MCF 10A (cell line): ENCODE measurements at regions not wholly inside any gene's neighbourhood (a gene's known extent, or its start where the extent isn't known, plus 50 kb on each side); places are given as distances from the start of the nearest gene placed in this dataset.
"Not testable (repeated sequence)": the region's sequence is repeated elsewhere in the genome, so short reads cannot be mapped to it uniquely, and the experiment has no call there.

Experiments used
- BruUV-seq: library from RNA; stranded (reverse); fragments of 400-500 nt; replicated peaks from 2 replicates; lab custom pipeline; 2021; lab: Mats Ljungman, UMichigan
- CTCF ChIA-PET: fragments of 300-600 bp; sonication (Branson Sonifier 250); formaldehyde crosslinking; extraction: SDS; loops from one replicate; lab custom pipeline; 2021; ENCODE audit warnings: antibody characterized with exemption, inconsistent platforms; lab: Yijun Ruan, JAX
- POLR2A ChIA-PET: fragments of 300-600, 350-650 bp; sonication (Branson Sonifier 250); formaldehyde crosslinking; extraction: SDS; loops from one replicate; lab custom pipeline; 2020; ENCODE audit warnings: antibody characterized with exemption, inconsistent platforms; lab: Yijun Ruan, JAX
- DNase-seq: peaks from one replicate; pipeline ENCODE4 v3.0.0-alpha.2; 2018; ENCODE audit not compliant: unreplicated experiment
- H3K27ac Mint-ChIP-seq: one replicate; pipeline ENCODE4 v1.8.0; 2022; ENCODE audit warnings: mild to moderate bottlenecking, low read depth, mixed read lengths; ENCODE audit not compliant: unreplicated experiment
- H3K27me3 Mint-ChIP-seq: one replicate; pipeline ENCODE4 v1.8.0; 2022; ENCODE audit warnings: mixed read lengths; ENCODE audit not compliant: insufficient read depth, unreplicated experiment
- H3K36me3 Mint-ChIP-seq: one replicate; pipeline ENCODE4 v1.8.0; 2022; ENCODE audit warnings: mild to moderate bottlenecking, moderate library complexity, mixed read lengths; ENCODE audit not compliant: insufficient read depth, unreplicated experiment
- H3K4me1 Mint-ChIP-seq: one replicate; pipeline ENCODE4 v1.8.0; 2022; ENCODE audit warnings: mixed read lengths; ENCODE audit not compliant: insufficient read depth, unreplicated experiment
- H3K4me3 Mint-ChIP-seq: one replicate; pipeline ENCODE4 v1.8.0; 2022; ENCODE audit warnings: mild to moderate bottlenecking, moderate library complexity, mixed read lengths; ENCODE audit not compliant: unreplicated experiment
- H3K9me3 Mint-ChIP-seq: one replicate; pipeline ENCODE4 v1.8.0; 2022; ENCODE audit warnings: mixed read lengths; ENCODE audit not compliant: unreplicated experiment
- CTCF ChIP-seq: fragments of 200-600 bp; IDR thresholded peaks from one replicate; pipeline ENCODE4 v1.8.0; 2022; ENCODE audit warnings: antibody characterized with exemption, mild to moderate bottlenecking; ENCODE audit not compliant: unreplicated experiment
- intact Hi-C: fragments of 100-400 bp; cut with micrococcal nuclease; formaldehyde crosslinking; loops from 2 replicates; pipeline ENCODE4 v1.14.1; 2022

- Mint-ChIP-seq H3K4me1 (no peaks in the 10 kb centered on the region), H3K27me3 (no peaks in the 10 kb centered on the region), H3K9me3 (no peaks in the 10 kb centered on the region), H3K4me3 (no peak overlapping the region), H3K27ac (no peak overlapping the region), H3K36me3 (no peaks in the 10 kb centered on the region)
- intact Hi-C loops = no loop called here
- POLR2A ChIA-PET = no interaction called here
- CTCF ChIA-PET = no interaction called here
- no TSS peak for BruUV-seq
- DNase-seq = no peak
- TF ChIP-seq CTCF = no peak
Observed at GRCh38 chr1:95537176-95537575, 303.2 kb downstream of the RWDD3 start.

- H3K4me1 Mint-ChIP-seq, POLR2A ChIA-PET, BruUV-seq, H3K9me3 Mint-ChIP-seq, H3K27ac Mint-ChIP-seq, intact Hi-C loops, H3K4me3 Mint-ChIP-seq, CTCF ChIA-PET, DNase-seq, H3K27me3 Mint-ChIP-seq, H3K36me3 Mint-ChIP-seq: not testable (repeated sequence)
Observed at GRCh38 chr1:95538242-95538641, 304.2 kb downstream of the RWDD3 start.

GRCh38 chr1:95542936-95543335, 308.9 kb downstream of the RWDD3 start:
- Mint-ChIP-seq H3K4me3 (no peak overlapping the region), H3K36me3 (no peaks in the 10 kb centered on the region), H3K4me1 (no peaks in the 10 kb centered on the region), H3K27me3 (no peaks in the 10 kb centered on the region), H3K27ac (no peak overlapping the region), H3K9me3 (no peaks in the 10 kb centered on the region)
- no TSS peak for BruUV-seq
- TF ChIP-seq CTCF = no peak
- CTCF ChIA-PET = no interaction called here
- POLR2A ChIA-PET = no interaction called here
- intact Hi-C loops = no loop called here
- DNase-seq = no peak

- H3K4me1 Mint-ChIP-seq = no peaks in the 10 kb centered on the region
- intact Hi-C loops = no loop called here
- no peak for DNase-seq
- no peak overlapping the region for H3K4me3 Mint-ChIP-seq
- no peak for TF ChIP-seq CTCF
- no peaks in the 10 kb centered on the region for H3K27me3 Mint-ChIP-seq
- CTCF ChIA-PET = interaction anchor here (1.0 kb wide), 1 partner anchor 17 kb away, joined by 3 read pairs; no protein-coding TSS in a partner anchor
- H3K36me3 Mint-ChIP-seq = no peaks in the 10 kb centered on the region
- H3K9me3 Mint-ChIP-seq = no peaks in the 10 kb centered on the region
- POLR2A ChIA-PET = no interaction called here
- H3K27ac Mint-ChIP-seq = no peak overlapping the region
- no TSS peak for BruUV-seq
Observed at GRCh38 chr1:95547005-95547404, 313.0 kb downstream of the RWDD3 start.

GRCh38 chr1:95548211-95548610, 314.2 kb downstream of the RWDD3 start:
- intact Hi-C loops = no loop called here
- no peaks in the 10 kb centered on the region for H3K27me3 Mint-ChIP-seq
- no peaks in the 10 kb centered on the region for H3K9me3 Mint-ChIP-seq
- ChIA-PET POLR2A (no interaction called here), CTCF (no interaction called here)
- H3K4me1 Mint-ChIP-seq = no peaks in the 10 kb centered on the region
- no TSS peak for BruUV-seq
- no peak for DNase-seq
- no peak overlapping the region for H3K4me3 Mint-ChIP-seq
- no peaks in the 10 kb centered on the region for H3K36me3 Mint-ChIP-seq
- TF ChIP-seq CTCF = no peak
- H3K27ac Mint-ChIP-seq = no peak overlapping the region
